Ishikawa (cell line): ENCODE measurements at regions not wholly inside any gene's neighbourhood (a gene's known extent, or its start where the extent isn't known, plus 50 kb on each side); places are given as distances from the start of the nearest gene placed in this dataset.

Source experiments
- CEBPB ChIP-seq: IDR thresholded peaks from 2 replicates; pipeline ENCODE4 v1.6.1; 2012
- CREB1 ChIP-seq: IDR thresholded peaks from 2 replicates; pipeline ENCODE4 v1.6.1; 2012; ENCODE audit warnings: low read depth
- EGR1 ChIP-seq: IDR thresholded peaks from 2 replicates; pipeline ENCODE4 v1.6.1; 2012
- EP300 ChIP-seq: IDR thresholded peaks from 2 replicates; pipeline ENCODE4 v1.6.1; 2012; ENCODE audit warnings: borderline replicate concordance
- FOXM1 ChIP-seq: IDR thresholded peaks from 2 replicates; pipeline ENCODE4 v1.6.1; 2012; ENCODE audit warnings: low read depth, borderline replicate concordance
- MAX ChIP-seq: IDR thresholded peaks from 2 replicates; pipeline ENCODE4 v1.6.1; 2012
- NFIC ChIP-seq: IDR thresholded peaks from 2 replicates; pipeline ENCODE4 v1.6.1; 2012
- RAD21 ChIP-seq: IDR thresholded peaks from 2 replicates; pipeline ENCODE4 v1.6.1; 2012; ENCODE audit warnings: low read depth
- REST ChIP-seq: IDR thresholded peaks from 2 replicates; pipeline ENCODE4 v1.6.1; 2012; ENCODE audit warnings: low read depth, mild to moderate bottlenecking
- TAF1 ChIP-seq: IDR thresholded peaks from 2 replicates; pipeline ENCODE4 v1.6.1; 2012; ENCODE audit warnings: low read depth, mild to moderate bottlenecking
- TCF12 ChIP-seq: IDR thresholded peaks from 2 replicates; pipeline ENCODE4 v1.6.1; 2012; ENCODE audit warnings: low read depth
- TEAD4 ChIP-seq: IDR thresholded peaks from 2 replicates; pipeline ENCODE4 v1.6.1; 2012
- USF1 ChIP-seq: IDR thresholded peaks from 2 replicates; pipeline ENCODE4 v1.6.1; 2012
- YY1 ChIP-seq: IDR thresholded peaks from 2 replicates; pipeline ENCODE4 v1.6.1; 2012; ENCODE audit warnings: low read depth
- ZBTB7A ChIP-seq: IDR thresholded peaks from 2 replicates; pipeline ENCODE4 v1.6.1; 2012; ENCODE audit warnings: low read depth

GRCh38 chr9:134491856-134492255 is 149.7 kb upstream of the COL5A1 start:
- TF ChIP-seq REST (no peak), RAD21 (no peak), MAX (no peak), YY1 (no peak), EP300 (no peak), ZBTB7A (no peak), TEAD4 (no peak), EGR1 (no peak), CREB1 (no peak), TCF12 (no peak), CEBPB (no peak), TAF1 (no peak), USF1 (no peak), NFIC (no peak), FOXM1 (no peak)

GRCh38 chr9:134492281-134492691 is 149.3 kb upstream of the COL5A1 start:
- TF ChIP-seq USF1 (no peak), RAD21 (no peak), YY1 (no peak), REST (no peak), EGR1 (no peak), TAF1 (no peak), NFIC (no peak), TEAD4 (no peak), ZBTB7A (no peak), EP300 (no peak), MAX (no peak), CREB1 (no peak), FOXM1 (no peak), CEBPB (no peak), TCF12 (no peak)

GRCh38 chr9:134492721-134493460 is 148.7 kb upstream of the COL5A1 start:
- no peak for TF ChIP-seq FOXM1
- no peak for TF ChIP-seq REST
- TF ChIP-seq CREB1: no peak
- no peak for TF ChIP-seq TCF12
- TF ChIP-seq TAF1: no peak
- no peak for TF ChIP-seq RAD21
- TF ChIP-seq CEBPB: no peak
- no peak for TF ChIP-seq EP300
- TF ChIP-seq ZBTB7A: no peak
- no peak for TF ChIP-seq YY1
- TF ChIP-seq TEAD4: no peak
- no peak for TF ChIP-seq MAX
- no peak for TF ChIP-seq EGR1
- TF ChIP-seq NFIC: no peak
- TF ChIP-seq USF1: no peak
